Right renal cortex interstitium (tissue), 3 donors: ENCODE measurements at regions not wholly inside any gene's neighbourhood (a gene's known extent, or its start where the extent isn't known, plus 50 kb on each side); places are given as distances from the start of the nearest gene placed in this dataset.
"Not testable (repeated sequence)": the region's sequence is repeated elsewhere in the genome, so short reads cannot be mapped to it uniquely, and the experiment has no call there.

Experiments
- DNase-seq, 3 donors: peaks; one replicate each; pipeline ENCODE4 v3.0.0-alpha.2; 2013; ENCODE audit warnings: low read depth in 3 of 3, low spot score in 2 of 3

DNA sequence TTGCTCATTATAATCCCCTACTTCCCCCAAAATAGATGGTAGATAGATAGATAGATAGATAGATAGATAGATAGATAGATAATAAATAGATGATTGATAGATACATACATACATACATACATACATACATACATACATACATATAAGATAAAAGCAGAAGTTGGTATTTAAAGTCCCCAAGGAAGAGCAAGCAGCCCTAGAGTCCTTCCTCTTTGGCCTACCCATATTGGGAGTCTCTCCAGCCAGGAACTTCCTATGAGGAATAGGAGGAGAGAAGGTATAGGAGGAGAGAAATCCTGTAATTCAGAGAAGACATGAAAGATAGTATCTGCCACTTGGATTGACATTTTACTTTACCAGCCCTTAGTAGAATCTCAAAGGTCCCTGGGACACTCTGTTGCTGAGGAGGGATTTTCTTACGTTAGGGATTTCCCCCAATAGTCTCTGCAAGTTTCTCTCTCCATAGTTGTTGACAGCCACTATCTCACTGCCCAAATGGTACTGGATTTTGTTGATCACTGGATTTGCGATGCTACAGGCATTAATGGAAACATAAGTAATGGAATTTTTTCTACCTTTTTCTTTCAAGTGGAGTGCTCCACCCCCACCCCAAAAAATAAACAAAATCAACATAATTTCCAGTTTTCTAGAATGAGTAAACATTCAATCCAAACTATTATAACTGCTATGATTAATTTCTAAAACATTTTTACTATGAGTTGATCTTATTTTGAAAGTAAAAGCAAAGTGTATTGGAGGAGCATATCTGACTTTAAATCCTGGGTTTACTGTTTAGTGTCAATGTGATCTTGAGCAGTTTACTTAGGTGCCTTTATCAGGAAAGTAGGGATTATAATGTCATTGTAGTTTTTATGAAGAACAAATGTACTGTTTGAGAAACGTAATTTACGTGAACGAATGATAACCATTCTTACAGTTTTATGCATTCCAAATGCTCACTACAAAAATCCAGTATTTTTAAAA, 93.2 kb upstream of the TNFSF4 start:
- DNase-seq = no peak

DNA sequence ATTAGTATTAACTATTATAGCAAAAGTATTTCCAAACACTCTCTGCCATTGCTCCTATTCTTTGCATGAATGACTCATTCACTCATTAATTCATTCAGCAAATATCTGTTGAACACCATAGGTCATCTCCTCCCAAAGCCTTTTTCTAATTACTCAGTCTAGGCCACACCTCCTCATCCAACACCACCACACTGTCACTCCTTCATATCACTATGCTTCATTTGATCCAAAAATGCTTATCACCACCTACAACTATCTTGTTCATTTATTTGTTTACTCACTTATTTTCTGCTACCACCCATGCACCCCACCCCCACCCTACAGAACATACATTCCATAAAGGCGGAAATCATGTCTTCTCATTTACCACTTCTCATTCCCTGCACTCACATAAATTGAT, 94.4 kb upstream of the TNFSF4 start:
- DNase-seq = no peak

DNA sequence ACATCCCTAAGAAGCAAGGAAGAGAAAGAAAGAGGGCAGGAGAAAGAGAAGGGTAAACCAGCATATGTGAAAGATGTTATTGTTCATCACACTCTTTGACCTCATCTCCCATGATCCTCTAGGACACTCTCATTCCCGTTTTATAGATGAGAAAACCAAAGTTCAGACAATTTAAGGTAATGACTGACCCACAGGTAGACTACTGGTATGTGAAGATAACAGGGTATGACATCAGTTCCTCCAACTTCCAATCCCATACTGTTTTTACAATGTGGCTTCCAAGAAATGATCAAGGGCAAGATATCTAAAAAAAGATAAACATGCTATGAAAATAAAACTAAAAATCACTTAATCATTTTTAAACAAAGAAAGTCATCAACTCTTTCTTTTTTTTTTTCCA, 95.2 kb upstream of the TNFSF4 start:
- no peak for DNase-seq

DNA sequence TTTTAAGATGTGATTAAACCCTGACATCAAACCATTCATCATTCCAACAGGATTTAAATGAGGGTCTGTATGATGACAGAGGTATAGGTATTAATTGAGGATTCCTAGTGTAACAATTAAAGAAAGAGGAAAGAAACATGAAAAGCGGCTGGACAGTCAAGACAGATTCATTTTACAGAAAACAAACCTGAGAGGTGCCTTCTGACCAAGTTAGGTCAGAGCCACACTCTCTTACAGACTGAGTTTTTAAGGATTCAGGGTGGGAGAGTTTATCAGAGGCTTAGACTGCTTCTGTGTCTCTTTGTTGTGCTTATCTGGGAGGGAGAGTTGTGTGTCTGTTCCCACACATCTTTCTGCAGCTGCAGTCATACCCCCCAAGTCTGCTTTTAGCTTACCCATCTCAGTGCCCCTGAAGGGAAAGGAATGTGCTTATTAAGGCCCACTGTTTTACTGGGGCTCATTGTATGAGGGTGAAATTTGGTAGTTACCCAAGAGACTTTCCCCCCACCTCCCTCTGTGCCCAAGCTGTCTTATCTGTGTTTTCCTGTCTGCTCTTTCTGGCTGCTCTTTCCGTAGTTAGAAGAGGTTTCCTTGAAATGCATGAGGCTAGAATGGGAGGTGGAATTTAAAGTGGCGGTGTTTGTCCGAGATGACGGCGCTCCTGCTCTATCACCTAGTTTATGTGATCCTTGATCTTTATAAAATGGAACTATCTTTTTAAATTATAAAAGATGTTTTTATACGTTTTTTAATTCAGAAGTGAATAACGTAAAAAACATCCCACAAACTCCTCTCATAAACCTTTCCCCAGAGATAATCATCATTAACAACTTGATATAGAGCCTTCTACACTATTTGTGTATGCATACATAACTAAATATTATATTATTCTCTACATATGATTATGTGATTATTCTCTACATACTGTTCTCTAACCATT, 96.0 kb upstream of the TNFSF4 start:
- no peak for DNase-seq

DNA sequence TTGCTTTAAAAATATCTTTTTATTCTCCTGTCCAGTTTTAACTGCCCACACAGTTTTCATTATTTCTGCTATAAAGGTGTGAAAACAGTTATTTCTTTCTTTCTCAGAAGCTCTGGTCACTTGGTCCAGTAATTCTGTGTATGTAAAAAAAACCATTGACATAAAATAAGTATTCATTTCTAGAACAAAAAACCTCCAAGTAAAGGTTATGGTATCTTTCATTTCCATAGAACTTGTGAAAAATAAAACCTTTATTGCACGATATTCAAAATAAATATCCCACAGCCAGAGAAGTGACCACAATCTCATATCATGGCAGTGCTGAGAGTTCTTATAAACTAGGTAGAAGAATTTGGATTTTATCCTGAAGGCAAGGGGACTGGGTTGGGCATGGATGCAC, 96.9 kb upstream of the TNFSF4 start:
- no peak for DNase-seq

DNA sequence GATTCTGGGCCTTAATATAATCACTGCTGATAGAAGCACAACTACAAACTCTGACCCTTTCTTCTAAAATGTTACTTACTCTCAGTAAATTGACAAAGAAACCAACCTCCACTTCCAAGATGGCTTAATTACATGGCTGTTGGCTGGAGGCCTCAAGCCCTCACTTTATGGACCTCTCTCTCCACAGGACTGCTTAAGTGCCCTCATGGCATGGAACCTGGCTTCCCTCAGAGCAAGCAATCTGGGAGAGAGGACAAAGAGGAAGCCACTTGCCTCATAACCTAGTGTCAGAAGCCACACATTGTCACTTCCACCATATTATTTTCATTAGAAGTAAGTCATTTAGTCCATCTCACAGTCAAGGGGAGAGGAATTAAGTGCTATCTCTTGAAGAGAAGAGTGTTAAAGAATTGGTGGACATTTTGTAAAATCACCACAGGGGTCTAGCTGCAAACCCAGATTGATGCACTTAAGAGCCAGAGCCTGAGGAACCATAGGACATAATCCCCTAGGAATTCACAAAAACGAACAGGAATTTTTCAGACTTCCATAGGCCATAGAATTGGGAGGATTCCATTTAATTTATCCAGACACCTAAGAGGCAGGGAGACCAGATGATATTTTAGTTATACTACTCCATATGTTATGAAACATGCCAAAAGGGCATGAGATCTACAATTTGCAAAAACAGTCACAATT, 97.5 kb upstream of the TNFSF4 start:
- DNase-seq = no peak

DNA sequence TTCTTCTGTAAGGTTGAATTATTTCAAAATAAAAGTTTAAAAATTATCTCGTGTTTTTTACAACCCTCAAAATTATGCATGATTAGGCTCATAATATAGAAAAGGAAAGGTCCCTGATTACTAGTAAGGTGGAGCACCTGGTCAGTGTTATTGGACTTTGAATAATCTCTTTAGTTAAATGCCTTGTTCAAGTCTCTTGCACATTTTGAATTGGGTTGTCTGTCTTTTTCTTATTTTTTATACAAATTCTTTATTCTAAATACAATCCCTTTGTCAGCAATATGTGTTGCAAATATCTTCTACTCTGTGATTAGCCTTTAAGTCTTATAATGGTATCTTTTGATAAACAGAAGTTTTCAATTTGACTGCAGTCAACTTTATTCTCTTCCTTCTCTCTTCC, 100.7 kb upstream of the TNFSF4 start:
- DNase-seq = no peak

DNA sequence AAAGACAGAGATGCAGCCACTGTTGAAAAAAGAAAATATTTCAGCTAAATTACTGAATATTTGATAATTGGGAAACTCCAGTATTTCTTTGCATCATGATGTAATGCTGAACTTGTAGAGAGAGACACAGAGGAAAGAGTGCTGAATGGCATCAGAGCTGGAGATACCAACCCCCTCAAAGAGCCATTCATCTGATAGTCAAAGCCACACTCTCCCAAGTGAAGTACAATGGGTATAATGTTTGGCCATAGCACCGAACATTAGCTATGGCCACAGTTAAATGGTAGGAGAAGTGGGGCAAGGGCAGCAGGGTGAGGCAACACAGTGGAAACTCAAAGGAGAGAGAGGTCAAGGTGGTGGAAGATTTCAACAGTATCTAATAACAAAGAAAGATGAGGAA, 107.5 kb upstream of the TNFSF4 start:
- DNase-seq = no peak

DNA sequence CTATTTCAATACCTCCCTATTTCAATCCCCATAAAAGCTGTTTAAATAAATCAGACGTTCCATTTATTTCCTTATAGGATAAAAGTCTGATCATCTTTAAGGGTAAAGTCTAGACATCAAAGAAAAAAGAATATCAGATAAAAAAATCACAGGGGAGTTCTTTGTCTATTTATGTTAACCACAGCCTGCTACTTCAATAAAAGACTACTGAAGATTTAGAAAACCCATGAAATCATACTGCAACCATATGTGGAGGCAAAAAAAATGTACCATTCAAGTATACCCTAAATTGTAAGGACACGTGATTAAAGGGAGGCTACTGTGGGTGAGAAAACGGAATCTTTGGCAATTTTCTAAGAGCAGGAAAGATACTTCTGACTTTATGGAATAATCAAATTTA, 108.2 kb upstream of the TNFSF4 start:
- DNase-seq = no peak

DNA sequence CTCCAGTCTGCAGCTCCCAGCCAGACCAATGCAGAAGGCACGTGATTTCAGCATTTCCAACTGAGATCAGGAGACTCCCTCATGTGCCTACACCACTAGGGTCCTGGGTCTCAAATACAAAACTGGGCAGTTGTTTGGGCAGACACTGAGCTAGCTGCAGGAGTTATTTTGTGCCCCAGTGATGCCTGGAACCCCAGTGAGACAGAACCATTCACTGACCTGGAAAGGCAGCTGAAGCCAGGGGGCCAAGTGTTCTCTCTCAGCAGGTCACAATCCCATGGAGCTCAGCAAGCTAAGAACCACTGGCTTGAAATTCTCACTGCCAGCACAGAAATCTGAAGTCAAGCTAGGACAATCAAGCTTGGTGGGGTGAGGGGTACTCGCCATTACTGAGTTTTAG, 111.7 kb upstream of the TNFSF4 start:
- DNase-seq = no peak

DNA sequence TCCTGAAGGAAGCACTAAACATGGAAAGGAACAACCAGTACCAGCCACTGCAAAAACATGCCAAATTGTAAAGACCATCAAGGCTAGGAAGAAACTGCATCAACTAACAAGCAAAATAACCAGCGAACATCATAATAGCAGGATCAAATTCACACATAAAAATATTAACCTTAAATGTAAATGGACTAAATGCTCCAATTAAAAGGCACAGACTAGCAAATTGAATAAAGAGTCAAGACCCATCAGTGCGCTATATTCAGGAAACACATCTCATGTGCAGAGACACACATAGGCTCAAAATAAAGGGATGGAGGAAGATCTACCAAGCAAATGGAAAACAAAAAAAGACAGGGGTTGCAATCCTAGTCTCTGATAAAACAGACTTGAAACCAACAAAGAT, 117.2 kb upstream of the TNFSF4 start:
- DNase-seq = not testable (repeated sequence)

DNA sequence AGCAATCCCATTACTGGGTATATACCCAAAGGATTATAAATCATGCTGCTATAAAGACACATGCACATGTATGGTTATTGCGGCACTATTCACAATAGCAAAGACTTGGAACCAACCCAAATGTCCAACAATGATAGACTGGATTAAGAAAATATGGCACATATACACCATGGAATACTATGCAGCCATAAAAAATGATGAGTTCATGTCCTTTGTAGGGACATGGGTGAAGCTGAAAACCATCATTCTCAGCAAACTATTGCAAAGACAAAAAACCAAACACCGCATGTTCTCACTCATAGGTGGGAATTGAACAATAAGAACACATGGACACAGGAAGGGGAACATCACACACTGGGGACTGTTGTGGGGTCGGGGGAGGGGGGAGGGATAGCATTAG, 120.9 kb upstream of the TNFSF4 start:
- not testable (repeated sequence) for DNase-seq

DNA sequence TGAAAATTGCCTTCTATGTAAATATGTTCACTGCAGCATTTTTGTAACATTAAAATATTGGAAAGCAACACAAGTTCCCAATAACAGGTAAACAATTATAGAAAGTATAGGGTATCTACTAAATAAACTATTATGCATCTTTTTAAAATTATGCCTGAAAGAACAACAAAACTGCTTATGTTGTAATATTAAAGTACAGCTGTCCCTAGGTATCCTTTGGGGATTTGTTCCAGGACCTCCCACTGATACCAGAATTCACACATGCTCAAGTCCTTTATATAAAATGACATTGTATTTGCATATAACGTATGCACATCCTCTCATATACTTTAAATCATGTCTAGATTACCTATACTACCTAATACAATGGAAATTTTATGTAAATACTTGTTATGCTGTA, 121.8 kb upstream of the TNFSF4 start:
- no peak for DNase-seq

DNA sequence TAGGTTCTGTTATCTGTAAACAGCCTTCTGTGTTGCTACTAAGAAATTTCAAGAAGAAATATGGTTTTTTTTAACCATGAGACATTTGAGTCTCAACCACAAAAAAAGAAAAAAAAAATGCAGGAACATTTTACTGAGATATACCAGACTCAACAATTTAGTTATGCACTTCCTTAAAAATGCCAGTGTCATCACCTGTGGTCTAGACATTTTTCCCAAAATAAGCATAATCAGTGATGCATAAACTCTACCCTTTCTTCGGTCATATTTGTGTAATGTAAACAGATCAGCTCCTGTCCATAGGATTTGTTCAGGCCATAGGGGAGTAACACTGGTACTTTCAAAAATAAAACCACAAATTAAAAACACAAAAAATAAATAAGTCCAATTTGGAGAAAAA, 122.6 kb upstream of the TNFSF4 start:
- DNase-seq = no peak

DNA sequence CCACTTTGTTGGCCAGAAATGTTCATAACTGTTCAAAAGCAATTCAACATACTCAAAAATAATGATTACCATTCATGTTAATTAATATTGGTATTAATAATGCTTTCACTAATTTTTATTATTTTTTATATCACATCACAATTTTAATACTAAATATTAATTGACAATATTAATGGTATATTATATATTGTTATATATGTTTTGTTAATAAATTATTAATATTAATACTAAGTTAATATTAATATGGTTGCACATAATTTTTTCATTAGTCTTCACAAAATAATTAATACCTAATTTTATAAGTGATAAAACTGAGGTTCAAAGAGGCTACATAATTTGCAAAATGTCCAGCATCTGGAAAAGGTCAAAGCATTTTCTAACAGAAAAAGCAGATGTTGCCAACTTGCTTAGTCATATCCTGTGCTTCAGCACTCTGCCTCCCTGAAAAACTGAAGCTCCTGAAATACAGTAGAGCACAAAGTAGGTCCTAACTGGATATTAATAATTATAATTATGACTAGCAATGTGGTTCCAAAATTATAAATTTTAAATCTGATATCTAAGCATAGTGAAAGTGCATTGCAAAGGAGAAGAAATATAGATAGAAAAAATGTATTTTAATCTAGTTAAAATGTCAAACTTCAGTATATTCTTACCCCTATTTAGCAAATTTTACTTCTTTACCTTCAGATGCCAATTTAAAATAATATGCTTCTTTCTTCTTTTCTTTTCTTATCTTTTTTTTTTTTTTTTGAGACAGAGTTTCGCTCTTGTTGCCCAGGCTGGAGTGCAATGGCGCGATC, 123.2 kb upstream of the TNFSF4 start:
- no peak for DNase-seq

DNA sequence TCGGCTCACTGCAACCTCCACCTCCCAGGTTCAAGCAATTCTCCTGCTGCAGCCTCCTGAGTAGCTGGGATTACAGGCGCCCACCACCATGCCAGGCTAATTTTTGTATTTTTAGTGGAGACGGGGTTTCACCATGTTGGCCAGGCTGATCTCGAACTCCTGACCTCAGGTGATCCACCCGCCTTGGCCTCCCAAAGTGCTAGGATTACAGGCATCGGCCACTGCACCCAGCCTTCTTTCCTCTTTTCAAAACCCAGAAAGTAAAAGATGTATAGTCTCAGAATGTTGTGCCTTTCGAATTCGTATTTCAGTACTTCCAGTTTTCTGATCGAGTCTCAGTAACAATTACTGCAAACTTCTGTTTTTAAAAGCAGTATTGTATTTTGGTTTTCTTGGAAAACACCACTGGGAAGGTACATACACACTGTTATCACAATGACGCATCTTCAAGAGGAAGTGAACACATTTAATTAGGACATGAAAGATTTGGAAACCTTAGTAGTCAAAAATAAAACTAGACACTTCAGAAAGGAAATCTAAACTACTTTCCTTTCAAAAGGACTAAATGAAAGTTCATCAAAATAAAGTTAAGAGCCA, 123.9 kb upstream of the TNFSF4 start:
- DNase-seq = not testable (repeated sequence)

DNA sequence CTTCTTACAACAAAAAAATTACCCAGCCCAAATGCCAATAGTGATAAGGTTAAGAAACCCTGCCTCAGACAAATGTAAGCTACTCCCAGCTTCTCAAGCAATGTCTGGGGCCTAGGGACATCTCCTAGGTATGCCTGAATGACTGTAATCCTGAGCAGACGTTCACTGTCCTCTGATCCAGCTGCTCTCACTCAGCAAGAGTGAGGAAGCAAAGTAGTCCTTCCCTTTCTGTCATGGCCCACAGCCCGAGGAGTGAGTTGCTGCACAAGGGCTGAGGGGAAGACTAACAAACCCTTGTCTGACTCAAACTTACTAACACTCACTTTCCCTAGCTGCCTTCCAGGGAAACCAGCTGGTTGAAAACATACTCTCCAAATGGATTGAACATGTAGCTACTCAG, 124.9 kb upstream of the TNFSF4 start:
- DNase-seq = no peak

DNA sequence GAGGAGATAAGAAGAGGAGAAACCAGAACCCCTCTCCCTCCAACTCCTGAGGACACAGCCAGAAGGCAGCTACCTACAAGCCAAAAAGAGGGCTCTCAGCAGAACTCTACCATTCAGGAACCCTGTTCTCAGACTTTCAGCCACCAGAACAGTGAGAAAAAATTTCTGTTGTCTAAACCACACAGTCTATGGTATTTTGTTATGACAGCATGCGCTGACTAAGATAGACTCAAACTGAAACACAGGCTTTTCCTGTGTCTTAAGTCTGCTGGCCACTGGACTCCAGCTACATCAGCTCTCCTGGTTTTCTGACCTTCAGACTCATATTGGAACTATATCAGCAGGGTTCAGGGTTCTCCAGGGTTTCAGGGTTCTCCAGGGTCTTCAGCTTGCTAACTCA, 126.5 kb upstream of the TNFSF4 start:
- DNase-seq = no peak

DNA sequence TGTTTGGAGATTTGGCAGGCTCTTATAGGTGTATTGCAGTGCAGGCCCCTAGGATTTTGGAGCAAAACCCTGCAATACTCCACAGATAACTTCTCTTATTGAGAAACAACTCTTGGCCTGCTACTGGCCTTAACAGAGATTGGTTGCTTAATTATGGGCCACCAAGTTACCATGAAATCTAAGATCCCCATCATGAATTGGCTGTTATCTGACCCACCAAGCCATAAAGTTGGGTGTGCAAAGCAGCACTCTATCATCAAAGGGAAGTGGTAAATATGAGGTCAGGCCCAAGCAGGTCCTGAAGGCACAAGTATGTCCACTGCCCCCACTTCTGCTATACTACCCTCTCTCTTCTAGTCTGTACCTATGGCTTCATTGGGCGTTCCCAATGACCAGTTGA, 130.0 kb upstream of the TNFSF4 start:
- DNase-seq = no peak

DNA sequence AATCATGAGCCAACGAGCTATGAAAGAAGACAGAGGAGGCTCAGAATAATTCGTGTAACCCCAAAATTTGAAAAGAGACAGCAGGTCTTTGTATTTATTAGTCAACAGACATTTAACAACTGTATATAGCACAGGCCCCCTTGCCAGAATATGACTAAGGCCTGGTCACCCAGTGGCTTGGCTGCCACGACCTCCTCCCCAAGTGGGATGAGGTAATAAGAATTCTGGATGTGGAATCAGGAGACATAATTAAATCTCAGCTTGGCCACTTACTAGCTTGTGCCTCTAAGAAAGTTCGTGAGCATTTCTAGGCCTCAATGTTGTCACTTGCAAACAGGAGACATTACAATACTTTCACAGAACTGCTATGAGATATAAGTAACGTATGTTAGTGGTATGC, 134.2 kb upstream of the TNFSF4 start:
- DNase-seq = no peak
